Prostate gland (tissue), 1 donor: ENCODE measurements at regions not wholly inside any gene's neighbourhood (a gene's known extent, or its start where the extent isn't known, plus 50 kb on each side); places are given as distances from the start of the nearest gene placed in this dataset.

Experiments used
- POLR2A ChIP-seq: fragments of 450-650 bp; IDR thresholded peaks from one replicate; pipeline ENCODE4 v1.6.1; 2016; ENCODE audit warnings: antibody characterized with exemption, mild to moderate bottlenecking
- POLR2AphosphoS5 ChIP-seq: sonication (generic); formaldehyde crosslinking; IDR thresholded peaks from one replicate; pipeline ENCODE4 v1.6.1; 2017; ENCODE audit warnings: antibody characterized with exemption

GRCh38 chr5:143484601-143485000 is 81.1 kb upstream of the NR3C1 start:
- TF ChIP-seq POLR2A: no peak
- TF ChIP-seq POLR2AphosphoS5: no peak
